H1 (cell line): ENCODE measurements at regions not wholly inside any gene's neighbourhood (a gene's known extent, or its start where the extent isn't known, plus 50 kb on each side); places are given as distances from the start of the nearest gene placed in this dataset.

Experiments used
- CTCF ChIA-PET: fragments of 300-600 bp; sonication (Branson Sonifier 250); formaldehyde crosslinking; loops from one replicate; lab custom pipeline; 2021; ENCODE audit not compliant: partially characterized antibody; lab: Charles Lee
- POLR2A ChIA-PET: fragments of 300-600 bp; sonication (Branson Sonifier 250); formaldehyde crosslinking; loops from one replicate; lab custom pipeline; 2021; ENCODE audit warnings: inconsistent platforms; ENCODE audit not compliant: partially characterized antibody; lab: Charles Lee
- DNase-seq, 2 experiments: peaks; one replicate each; pipeline versions ENCODE4 v3.0.0 to v3.0.0-alpha.2; 2010 to 2022; ENCODE audit warnings: low spot score in 2 of 2, low read depth in 1 of 2, mixed read lengths in 1 of 2
- FAIRE-seq: peaks from 2 replicates; lab custom pipeline; 2011; peaks lifted over from hg19 to GRCh38; lab: Jason Lieb, UNC
- H2AFZ ChIP-seq: 2 replicates; pipeline ENCODE4 v1.8.1; 2012; ENCODE audit warnings: low read length, inconsistent platforms
- H2AK5ac ChIP-seq: 2 replicates; pipeline ENCODE4 v1.6.1; 2013; ENCODE audit warnings: low read depth, low read length
- H2BK120ac ChIP-seq: replicated peaks from 2 replicates; pipeline ENCODE3; 2013; ENCODE audit warnings: low read depth, low read length, inconsistent platforms
- H2BK12ac ChIP-seq: 2 replicates; pipeline ENCODE4 v1.6.1; 2013; ENCODE audit warnings: low read depth, low read length
- H2BK15ac ChIP-seq: 2 replicates; pipeline ENCODE4 v1.6.1; 2013; ENCODE audit warnings: low read length
- H2BK20ac ChIP-seq: 2 replicates; pipeline ENCODE4 v1.6.1; 2013; ENCODE audit warnings: low read length
- H2BK5ac ChIP-seq: 2 replicates; pipeline ENCODE4 v1.6.1; 2013; ENCODE audit warnings: low read depth, low read length
- H3K14ac ChIP-seq: 2 replicates; pipeline ENCODE4 v1.6.1; 2013; ENCODE audit warnings: inconsistent platforms; ENCODE audit not compliant: insufficient read length
- H3K18ac ChIP-seq: 2 replicates; pipeline ENCODE4 v1.6.1; 2013; ENCODE audit warnings: low read length; ENCODE audit errors: extremely low read depth
- H3K23ac ChIP-seq: 2 replicates; pipeline ENCODE4 v1.6.1; 2013; ENCODE audit warnings: inconsistent platforms; ENCODE audit not compliant: insufficient read length
- H3K23me2 ChIP-seq: 2 replicates; pipeline ENCODE4 v1.6.1; 2013; ENCODE audit warnings: low read depth, low read length
- H3K27ac ChIP-seq: 2 replicates; pipeline ENCODE4 v1.6.1; 2011; ENCODE audit warnings: low read depth, low read length, inconsistent platforms
- H3K27me3 ChIP-seq, 4 experiments: replicated peaks in 1 of 4; 1 replicate in 1 of 4; 2 replicates in 3 of 4; pipeline versions ENCODE4 v1.6.1 to v1.8.1; 2011 to 2013; ENCODE audit warnings: low read length in 3 of 4, mild to moderate bottlenecking in 3 of 4, inconsistent platforms in 2 of 4, mixed read lengths in 2 of 4, moderate library complexity in 1 of 4; ENCODE audit not compliant: control insufficient read depth in 3 of 4, insufficient read depth in 3 of 4; ENCODE audit errors: extremely low read depth in 1 of 4
- H3K36me3 ChIP-seq, 4 experiments: 2 replicates each; pipeline versions ENCODE4 v1.6.1 to v1.8.1; 2011 to 2013; ENCODE audit warnings: mild to moderate bottlenecking in 4 of 4, low read length in 3 of 4, moderate library complexity in 2 of 4, control low read depth in 1 of 4, inconsistent platforms in 1 of 4; ENCODE audit not compliant: insufficient read depth in 4 of 4, control insufficient read depth in 2 of 4
- H3K4ac ChIP-seq: replicated peaks from 2 replicates; pipeline ENCODE3; 2013; ENCODE audit warnings: low read length, low read depth, mixed read lengths, inconsistent platforms; ENCODE audit not compliant: insufficient read length
- H3K4me1 ChIP-seq, 4 experiments: replicated peaks in 1 of 4; 1 replicate in 1 of 4; 2 replicates in 3 of 4; pipeline versions ENCODE4 v1.6.1 to v1.8.1; 2011 to 2013; ENCODE audit warnings: low read length in 3 of 4, inconsistent platforms in 2 of 4, mixed read lengths in 1 of 4; ENCODE audit not compliant: insufficient read depth in 4 of 4, control insufficient read depth in 3 of 4
- H3K4me2 ChIP-seq, 2 experiments: 2 replicates each; pipeline versions ENCODE4 v1.6.1 to v1.8.1; 2011 to 2013; ENCODE audit warnings: low read depth in 2 of 2, low read length in 2 of 2, control low read depth in 1 of 2, inconsistent platforms in 1 of 2, mild to moderate bottlenecking in 1 of 2; ENCODE audit not compliant: insufficient read depth in 1 of 2
- H3K4me3 ChIP-seq, 4 experiments: fragments of 200-600, 300-600 bp in 1 of 4; sonication (generic), shearing (Covaris generic), sonication (Bioruptor Twin) in 1 of 4; 2 replicates each; pipeline versions ENCODE4 v1.5.1 to v1.8.1; 2011 to 2016; ENCODE audit warnings: low read length in 4 of 4, low read depth in 3 of 4, control low read depth in 2 of 4, inconsistent platforms in 2 of 4, mild to moderate bottlenecking in 2 of 4, mixed read lengths in 1 of 4, moderate library complexity in 1 of 4; ENCODE audit not compliant: insufficient read depth in 2 of 4; ENCODE audit errors: extremely low read depth in 1 of 4
- H3K56ac ChIP-seq: replicated peaks from 2 replicates; pipeline ENCODE3; 2013; ENCODE audit warnings: low read depth, mild to moderate bottlenecking, mixed read lengths, low read length, inconsistent platforms; ENCODE audit not compliant: insufficient read length
- H3K79me1 ChIP-seq: 2 replicates; pipeline ENCODE4 v1.6.1; 2013; ENCODE audit warnings: low read depth, low read length, control low read depth
- H3K79me2 ChIP-seq, 2 experiments: 2 replicates each; pipeline versions ENCODE4 v1.6.1 to v1.8.1; 2012 to 2013; ENCODE audit warnings: low read length in 2 of 2, mild to moderate bottlenecking in 2 of 2, inconsistent platforms in 1 of 2; ENCODE audit not compliant: insufficient read depth in 2 of 2, control insufficient read depth in 1 of 2
- H3K9ac ChIP-seq, 4 experiments: replicated peaks in 1 of 4; 1 replicate in 1 of 4; 2 replicates in 3 of 4; pipeline versions ENCODE4 v1.6.1 to v1.8.1; 2011 to 2013; ENCODE audit warnings: low read depth in 3 of 4, low read length in 3 of 4, control low read depth in 2 of 4, mild to moderate bottlenecking in 2 of 4, moderate library complexity in 2 of 4, inconsistent platforms in 1 of 4; ENCODE audit errors: extremely low read depth in 1 of 4
- H3K9me3 ChIP-seq, 2 experiments: 2 replicates each; pipeline versions ENCODE4 v1.6.1 to v1.8.1; 2012 to 2013; ENCODE audit warnings: mild to moderate bottlenecking in 2 of 2, moderate library complexity in 2 of 2, control low read depth in 1 of 2, inconsistent platforms in 1 of 2, low read depth in 1 of 2, low read length in 1 of 2, mixed read lengths in 1 of 2; ENCODE audit not compliant: insufficient read depth in 2 of 2
- H4K20me1 ChIP-seq, 2 experiments: replicated peaks in 1 of 2; 2 replicates each; pipeline versions ENCODE3 to v1.8.1; 2011 to 2013; ENCODE audit warnings: inconsistent platforms in 2 of 2, low read length in 2 of 2, mild to moderate bottlenecking in 1 of 2; ENCODE audit not compliant: insufficient read depth in 2 of 2, control insufficient read depth in 1 of 2
- H4K5ac ChIP-seq: 2 replicates; pipeline ENCODE4 v1.6.1; 2013; ENCODE audit warnings: low read length, low read depth, mixed read lengths, inconsistent platforms; ENCODE audit not compliant: insufficient read length
- H4K8ac ChIP-seq: 2 replicates; pipeline ENCODE4 v1.8.0; 2013; ENCODE audit warnings: mild to moderate bottlenecking, moderate library complexity, low read length, inconsistent platforms; ENCODE audit not compliant: insufficient read depth; ENCODE audit errors: extremely low read depth
- H4K91ac ChIP-seq: replicated peaks from 2 replicates; pipeline ENCODE3; 2013; ENCODE audit warnings: low read length, mixed read lengths, inconsistent platforms; ENCODE audit not compliant: insufficient read length
- WGBS, 2 experiments: shearing (Covaris generic) in 1 of 2; methylation state at CpG; one replicate each; pipeline versions ENCODE4 v1.1.6 to v1.1.7; 2013 to 2015; ENCODE audit warnings: low lambda C conversion rate in 2 of 2, mixed read lengths in 2 of 2, inconsistent platforms in 1 of 2, low coverage in 1 of 2, missing lambda C conversion rate in 1 of 2; ENCODE audit not compliant: insufficient replicate concordance in 2 of 2, insufficient coverage in 1 of 2, insufficient read length in 1 of 2; ENCODE audit errors: extremely low coverage in 1 of 2, missing lambda C conversion rate in 1 of 2; 5-methylcytosine and 5-hydroxymethylcytosine counted together
- TF ChIP-seq, protein P1 (sequence below), 3 experiments: IDR thresholded peaks; 1 replicate in 2 of 3; 2 replicates in 1 of 3; pipeline versions ENCODE4 v1.5.1 to v1.6.1; 2011; ENCODE audit warnings: low read length in 3 of 3, mild to moderate bottlenecking in 3 of 3, inconsistent platforms in 2 of 3, low read depth in 1 of 3, moderate library complexity in 1 of 3; ENCODE audit not compliant: insufficient read depth in 1 of 3; ENCODE audit errors: control extremely low read depth in 1 of 3

DNA sequence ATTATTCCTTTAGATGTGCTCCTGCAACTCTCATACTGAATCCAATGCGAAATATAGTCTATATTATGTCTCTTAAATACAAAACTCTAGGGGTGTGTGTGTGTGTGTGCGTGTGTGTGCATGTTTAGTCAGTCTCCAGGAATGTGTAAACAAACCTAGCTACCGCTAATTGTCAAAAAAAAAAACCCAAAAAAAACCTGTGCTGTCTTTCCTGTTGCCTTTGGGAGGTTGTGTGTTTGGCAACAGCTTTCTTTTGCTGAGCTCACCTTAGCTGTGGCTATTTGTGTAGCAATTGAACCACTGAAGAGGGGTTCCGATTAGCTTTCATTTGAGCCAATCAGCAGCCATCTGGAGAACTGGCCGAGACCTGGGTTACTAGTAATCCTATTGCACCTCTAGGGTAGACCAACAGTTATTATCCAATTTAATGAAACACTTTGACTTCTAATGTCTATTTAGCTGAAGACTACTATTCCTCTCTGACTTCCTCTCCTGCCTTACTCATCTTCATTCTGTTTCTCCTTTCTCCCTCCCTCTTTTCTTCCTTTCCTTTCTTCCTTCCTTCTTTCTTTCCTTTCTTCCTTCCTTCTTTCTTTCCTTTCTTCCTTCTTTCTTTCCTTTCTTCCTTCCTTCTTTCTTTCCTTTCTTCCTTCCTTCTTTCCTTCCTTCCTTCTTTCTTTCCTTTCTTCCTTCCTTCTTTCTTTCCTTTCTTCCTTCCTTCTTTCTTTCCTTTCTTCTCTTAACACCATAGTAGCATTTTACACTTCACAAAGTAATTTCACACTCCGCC lies 471.1 kb downstream of the GBA3 start:
- peaks cover 0 to 6% (median 1%) of the 10 kb centered on the region in 4 experiments; a peak in 3 of 7 replicates for H3K4me1 ChIP-seq
- no peak overlapping the region for H4K91ac ChIP-seq
- no peak overlapping the region for H4K5ac ChIP-seq
- H3K4me3 ChIP-seq: no peak overlapping the region
- no peak overlapping the region for H3K56ac ChIP-seq
- H3K36me3 ChIP-seq: no peaks in the 10 kb centered on the region
- WGBS, 2 experiments: 72% methylated on average over 6 of the region's 6 CpGs; no CpG with 5 or more reads in 1 of the 2 experiments
- no peak overlapping the region for H2AK5ac ChIP-seq
- H4K20me1 ChIP-seq: no peaks in the 10 kb centered on the region
- POLR2A ChIA-PET: no interaction called here
- peaks cover 0 to 3% (median 0%) of the 10 kb centered on the region in 4 experiments; a peak in 1 of 7 replicates for H3K27me3 ChIP-seq
- no peak overlapping the region for H2BK12ac ChIP-seq
- H4K8ac ChIP-seq: no peak overlapping the region
- H3K14ac ChIP-seq: no peak overlapping the region
- H3K23ac ChIP-seq: no peak overlapping the region
- H3K23me2 ChIP-seq: no peaks in the 10 kb centered on the region; the same call in 1 of the 2 replicates
- H2BK5ac ChIP-seq: no peak overlapping the region
- DNase-seq (no peak), FAIRE-seq (peak; percentile 24)
- H2BK15ac ChIP-seq: no peak overlapping the region
- no peaks in the 10 kb centered on the region for H3K9me3 ChIP-seq
- no peak overlapping the region for H3K4me2 ChIP-seq
- no peak overlapping the region for H3K4ac ChIP-seq
- H3K18ac ChIP-seq: no peak overlapping the region
- no peak overlapping the region for H3K27ac ChIP-seq
- no peak overlapping the region for H2AFZ ChIP-seq
- no peak overlapping the region for H2BK120ac ChIP-seq
- CTCF ChIA-PET: interaction anchor here (0.8 to 1.5 kb wide), 3 partner anchors 27 to 29 kb away, joined by 3 to 8 read pairs (median 5); no protein-coding TSS in a partner anchor
- H2BK20ac ChIP-seq: no peak overlapping the region
- H3K79me1 ChIP-seq: no peaks in the 10 kb centered on the region
- no peaks in the 10 kb centered on the region for H3K79me2 ChIP-seq
- H3K9ac ChIP-seq: no peak overlapping the region
- TF ChIP-seq, protein P1, sequence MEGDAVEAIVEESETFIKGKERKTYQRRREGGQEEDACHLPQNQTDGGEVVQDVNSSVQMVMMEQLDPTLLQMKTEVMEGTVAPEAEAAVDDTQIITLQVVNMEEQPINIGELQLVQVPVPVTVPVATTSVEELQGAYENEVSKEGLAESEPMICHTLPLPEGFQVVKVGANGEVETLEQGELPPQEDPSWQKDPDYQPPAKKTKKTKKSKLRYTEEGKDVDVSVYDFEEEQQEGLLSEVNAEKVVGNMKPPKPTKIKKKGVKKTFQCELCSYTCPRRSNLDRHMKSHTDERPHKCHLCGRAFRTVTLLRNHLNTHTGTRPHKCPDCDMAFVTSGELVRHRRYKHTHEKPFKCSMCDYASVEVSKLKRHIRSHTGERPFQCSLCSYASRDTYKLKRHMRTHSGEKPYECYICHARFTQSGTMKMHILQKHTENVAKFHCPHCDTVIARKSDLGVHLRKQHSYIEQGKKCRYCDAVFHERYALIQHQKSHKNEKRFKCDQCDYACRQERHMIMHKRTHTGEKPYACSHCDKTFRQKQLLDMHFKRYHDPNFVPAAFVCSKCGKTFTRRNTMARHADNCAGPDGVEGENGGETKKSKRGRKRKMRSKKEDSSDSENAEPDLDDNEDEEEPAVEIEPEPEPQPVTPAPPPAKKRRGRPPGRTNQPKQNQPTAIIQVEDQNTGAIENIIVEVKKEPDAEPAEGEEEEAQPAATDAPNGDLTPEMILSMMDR (IDR thresholded peaks at IDR 0.05; ENCODE audit: control extremely low read depth in 1 of 3, insufficient read depth in 1 of 3, low read depth in 1 of 3, low read length in 3 of 3): no peak
